ENCODE measurements at regions not wholly inside any gene's neighbourhood (a gene's known extent, or its start where the extent isn't known, plus 50 kb on each side); places are given as distances from the start of the nearest gene placed in this dataset.

DNA sequence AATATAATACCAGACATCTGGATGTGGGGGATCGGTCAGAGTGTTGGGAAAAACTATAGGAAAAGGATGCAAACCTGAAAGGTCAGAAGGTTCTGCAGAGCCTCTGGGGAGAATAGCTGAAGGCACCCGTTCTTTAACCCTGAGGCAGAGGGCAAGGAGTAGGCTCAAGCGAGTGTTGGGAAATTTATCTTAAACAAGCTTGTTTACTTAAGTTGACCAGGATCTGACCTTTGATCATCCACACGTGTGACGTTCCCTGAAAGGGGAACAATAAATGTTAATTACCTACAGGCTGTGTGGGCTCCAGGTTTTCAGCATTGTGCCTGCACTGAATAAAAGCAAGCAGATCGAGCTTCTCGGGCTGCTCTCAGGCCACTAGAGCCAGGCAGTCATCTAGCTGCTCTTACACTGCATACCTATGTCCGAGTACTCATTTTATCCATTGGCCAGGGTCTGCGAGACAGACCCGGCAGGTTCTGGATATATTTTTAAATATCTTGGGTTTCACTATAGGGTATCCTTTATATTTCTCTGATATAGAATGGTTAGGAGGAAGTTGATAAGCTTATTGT, 400.6 kb upstream of the CHST9 start:
- DNase-seq = no peak

More for the DNA sequence above, 400.6 kb upstream of the CHST9 start:
- H4K91ac ChIP-seq (ENCODE audit: insufficient read length, low read depth, low read length) = no peak overlapping the region
- no peaks in the 10 kb centered on the region for H3K79me1 ChIP-seq (ENCODE audit: insufficient read depth, low read depth, low read length, poor library complexity, severe bottlenecking)
- H3K4me3 Mint-ChIP-seq = no peak overlapping the region
- no peak overlapping the region for H2BK120ac ChIP-seq (ENCODE audit: low read depth, low read length, poor library complexity, severe bottlenecking)
- H3K4ac ChIP-seq (ENCODE audit: low read depth, low read length) = no peak overlapping the region
- H3K4me1 Mint-ChIP-seq = no peaks in the 10 kb centered on the region
- H3K36me3 Mint-ChIP-seq (ENCODE audit: insufficient read depth in 1 of 3, low read depth in 3 of 3) = peaks cover 14 to 16% (median 15%) of the 10 kb centered on the region in 3 experiments
- H3K9me3 ChIP-seq (ENCODE audit: control insufficient read depth, low read depth, low read length) = no peaks in the 10 kb centered on the region
- H2AK5ac ChIP-seq (ENCODE audit: insufficient read length, low read length) = no peak overlapping the region
- no peak overlapping the region for H3K27ac Mint-ChIP-seq
- H4K8ac ChIP-seq (replicated peaks; ENCODE audit: insufficient read length, low read depth, low read length) = no peak overlapping the region
- H3K4me1 ChIP-seq (ENCODE audit: insufficient read depth, low read length) = no peaks in the 10 kb centered on the region
- H2AFZ ChIP-seq (ENCODE audit: low read length) = no peak overlapping the region
- peaks cover 6 to 13% of the 10 kb centered on the region in 2 experiments for H3K9me3 Mint-ChIP-seq
- H3K27ac ChIP-seq (ENCODE audit: insufficient read length, low read depth, low read length) = no peak overlapping the region
- no peak overlapping the region for H3K18ac ChIP-seq (ENCODE audit: insufficient read length, low read depth, low read length)
- no peaks in the 10 kb centered on the region for H4K20me1 ChIP-seq (ENCODE audit: control insufficient read depth, insufficient read depth, insufficient read length)
- no peak for TF ChIP-seq CTCF (conservative IDR thresholded peaks at IDR 0.05)
- H3K4me2 ChIP-seq (ENCODE audit: insufficient read depth, insufficient read length, low read length) = no peak overlapping the region
- no peak overlapping the region for H3K23ac ChIP-seq (ENCODE audit: insufficient read length, low read depth, low read length)
- no peak overlapping the region for H2BK12ac ChIP-seq (ENCODE audit: insufficient read length, low read depth, low read length)
- no peak overlapping the region for H3K14ac ChIP-seq (ENCODE audit: insufficient read depth, low read length)
- H3K9ac ChIP-seq (ENCODE audit: extremely low read depth, insufficient read length, low read length) = no peak overlapping the region
- H3K79me2 ChIP-seq (ENCODE audit: insufficient read depth, low read length) = no peaks in the 10 kb centered on the region
- no peak overlapping the region for H3T11ph ChIP-seq (ENCODE audit: low read length)
- H4K5ac ChIP-seq (ENCODE audit: insufficient read length, low read depth, low read length) = no peak overlapping the region
- no peak overlapping the region for H2BK15ac ChIP-seq (ENCODE audit: low read depth, low read length)
- no peak overlapping the region for H3K56ac ChIP-seq (ENCODE audit: insufficient read length, low read depth, low read length)
- WGBS (ENCODE audit: extremely low coverage, insufficient read length, low lambda C conversion rate) = no CpG with 5 or more reads among the region's 10 CpGs
- H3K27me3 Mint-ChIP-seq (ENCODE audit: low read depth) = no peaks in the 10 kb centered on the region; the same call in 1 of the 2 replicates
- H3K27me3 ChIP-seq (ENCODE audit: insufficient read depth, low read length) = no peaks in the 10 kb centered on the region
- H2BK5ac ChIP-seq (ENCODE audit: insufficient read length, low read length) = no peak overlapping the region
- no peak overlapping the region for H2BK20ac ChIP-seq (ENCODE audit: low read depth, low read length, poor library complexity, severe bottlenecking)
- no peaks in the 10 kb centered on the region for H3K23me2 ChIP-seq (ENCODE audit: insufficient read length, low read depth, low read length, poor library complexity, severe bottlenecking)
